H1 (cell line): ENCODE measurements at regions not wholly inside any gene's neighbourhood (a gene's known extent, or its start where the extent isn't known, plus 50 kb on each side); places are given as distances from the start of the nearest gene placed in this dataset.
A peak's percentile ranks its signal among the peaks of the same experiment; 100 is the strongest.

Experiments used
- EP300 ChIP-seq, 2 experiments: IDR thresholded peaks; 1 replicate in 1 of 2; 2 replicates in 1 of 2; pipeline ENCODE4 v1.6.1; 2011 to 2012; ENCODE audit warnings: low read depth in 2 of 2, low read length in 2 of 2, mild to moderate bottlenecking in 2 of 2, borderline replicate concordance in 1 of 2, inconsistent platforms in 1 of 2, moderate library complexity in 1 of 2
- POLR2AphosphoS5 ChIP-seq: IDR thresholded peaks from 2 replicates; pipeline ENCODE4 v1.6.1; 2011; ENCODE audit warnings: low read depth, low read length
- TBP ChIP-seq: IDR thresholded peaks from 2 replicates; pipeline ENCODE4 v1.6.1; 2011; ENCODE audit warnings: low read depth, low read length, improper control_type of control experiment
- ZNF274 ChIP-seq: IDR thresholded peaks from 2 replicates; pipeline ENCODE4 v1.7.0; 2012; ENCODE audit warnings: low read length, borderline replicate concordance; ENCODE audit errors: extremely low read depth
- TF ChIP-seq, protein P1 (sequence below): IDR thresholded peaks from 2 replicates; pipeline ENCODE4 v1.6.1; 2011; ENCODE audit warnings: low read length, improper control_type of control experiment
- TF ChIP-seq, protein P2 (sequence below), 3 experiments: IDR thresholded peaks; 1 replicate in 2 of 3; 2 replicates in 1 of 3; pipeline versions ENCODE4 v1.5.1 to v1.6.1; 2011; ENCODE audit warnings: low read length in 3 of 3, mild to moderate bottlenecking in 3 of 3, inconsistent platforms in 2 of 3, low read depth in 1 of 3, moderate library complexity in 1 of 3; ENCODE audit not compliant: insufficient read depth in 1 of 3; ENCODE audit errors: control extremely low read depth in 1 of 3

DNA sequence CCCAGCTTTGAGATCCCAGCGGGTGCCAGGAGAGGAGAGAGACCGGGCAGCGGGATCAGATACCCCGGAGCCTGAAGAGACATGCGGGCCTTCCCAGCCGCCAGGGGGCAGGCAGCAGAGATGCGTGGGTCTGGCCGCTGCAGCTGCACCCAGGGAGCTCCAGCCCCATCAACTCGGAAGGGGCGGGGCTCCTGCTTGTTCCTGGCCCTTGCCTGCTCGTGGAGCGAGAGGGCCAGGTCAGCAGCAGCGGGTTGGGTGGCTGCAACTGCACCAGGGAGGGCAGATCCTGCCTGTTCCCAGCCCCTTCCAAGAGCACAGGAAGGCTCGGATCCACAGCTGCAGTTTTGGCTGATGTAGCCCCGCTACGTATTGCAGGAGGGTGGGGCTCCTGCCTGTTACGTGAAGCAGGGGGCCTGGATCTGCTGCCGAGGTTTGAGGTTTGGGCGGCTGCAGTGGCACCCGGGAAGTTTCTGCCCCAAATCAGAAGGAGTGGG lies 532.8 kb downstream of the RFPL4B start:
- TF ChIP-seq EP300 (IDR thresholded peaks at IDR 0.05; ENCODE audit: borderline replicate concordance in 1 of 2, low read depth in 2 of 2, low read length in 2 of 2) (no peak), POLR2AphosphoS5 (no peak), TBP (no peak), ZNF274 (no peak)
- TF ChIP-seq, protein P1, sequence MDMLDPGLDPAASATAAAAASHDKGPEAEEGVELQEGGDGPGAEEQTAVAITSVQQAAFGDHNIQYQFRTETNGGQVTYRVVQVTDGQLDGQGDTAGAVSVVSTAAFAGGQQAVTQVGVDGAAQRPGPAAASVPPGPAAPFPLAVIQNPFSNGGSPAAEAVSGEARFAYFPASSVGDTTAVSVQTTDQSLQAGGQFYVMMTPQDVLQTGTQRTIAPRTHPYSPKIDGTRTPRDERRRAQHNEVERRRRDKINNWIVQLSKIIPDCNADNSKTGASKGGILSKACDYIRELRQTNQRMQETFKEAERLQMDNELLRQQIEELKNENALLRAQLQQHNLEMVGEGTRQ, result no peak
- TF ChIP-seq, protein P2, sequence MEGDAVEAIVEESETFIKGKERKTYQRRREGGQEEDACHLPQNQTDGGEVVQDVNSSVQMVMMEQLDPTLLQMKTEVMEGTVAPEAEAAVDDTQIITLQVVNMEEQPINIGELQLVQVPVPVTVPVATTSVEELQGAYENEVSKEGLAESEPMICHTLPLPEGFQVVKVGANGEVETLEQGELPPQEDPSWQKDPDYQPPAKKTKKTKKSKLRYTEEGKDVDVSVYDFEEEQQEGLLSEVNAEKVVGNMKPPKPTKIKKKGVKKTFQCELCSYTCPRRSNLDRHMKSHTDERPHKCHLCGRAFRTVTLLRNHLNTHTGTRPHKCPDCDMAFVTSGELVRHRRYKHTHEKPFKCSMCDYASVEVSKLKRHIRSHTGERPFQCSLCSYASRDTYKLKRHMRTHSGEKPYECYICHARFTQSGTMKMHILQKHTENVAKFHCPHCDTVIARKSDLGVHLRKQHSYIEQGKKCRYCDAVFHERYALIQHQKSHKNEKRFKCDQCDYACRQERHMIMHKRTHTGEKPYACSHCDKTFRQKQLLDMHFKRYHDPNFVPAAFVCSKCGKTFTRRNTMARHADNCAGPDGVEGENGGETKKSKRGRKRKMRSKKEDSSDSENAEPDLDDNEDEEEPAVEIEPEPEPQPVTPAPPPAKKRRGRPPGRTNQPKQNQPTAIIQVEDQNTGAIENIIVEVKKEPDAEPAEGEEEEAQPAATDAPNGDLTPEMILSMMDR (IDR thresholded peaks at IDR 0.05; ENCODE audit: control extremely low read depth in 1 of 3, insufficient read depth in 1 of 3, low read depth in 1 of 3, low read length in 3 of 3), result peak; percentile 28 to 43 (median 34); a peak in 3 of 4 replicates
